ENCODE measurements at regions not wholly inside any gene's neighbourhood (a gene's known extent, or its start where the extent isn't known, plus 50 kb on each side); places are given as distances from the start of the nearest gene placed in this dataset.

DNA sequence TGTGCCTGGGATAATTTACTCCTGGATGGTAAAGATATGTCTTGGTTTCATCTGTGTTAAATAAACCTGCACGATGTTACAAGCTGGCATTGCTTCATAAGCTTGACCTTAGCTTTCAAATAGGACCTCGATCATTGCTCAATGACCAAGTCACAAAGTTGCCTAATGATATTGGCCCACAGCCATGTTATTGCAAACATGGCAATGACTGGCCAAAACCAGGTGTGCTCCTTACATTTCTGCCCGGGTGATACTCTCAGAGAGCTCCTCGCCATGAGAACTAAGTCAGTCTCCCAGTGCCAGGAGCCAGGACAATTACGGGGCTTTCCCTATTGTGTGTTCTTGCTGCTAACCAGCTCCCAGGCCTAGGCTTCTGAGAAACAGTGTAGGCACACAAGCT lies 72.5 kb upstream of the CYP1B1 start:
- no peaks in the 10 kb centered on the region for H3F3A ChIP-seq (ENCODE audit: low read depth)
- no peak overlapping the region for H3K4me2 ChIP-seq (ENCODE audit: low read depth, low read length, poor library complexity, severe bottlenecking)
- H3K9me2 ChIP-seq (replicated peaks; ENCODE audit: low read depth, low read length) = no peaks in the 10 kb centered on the region
- no peak overlapping the region for H3K9ac ChIP-seq (ENCODE audit: low read depth, low read length, poor library complexity, severe bottlenecking)
- H2AFZ ChIP-seq (ENCODE audit: low read length) = no peak overlapping the region
- TF ChIP-seq EZH2phosphoT487 (IDR thresholded peaks at IDR 0.05; ENCODE audit: borderline replicate concordance) = no peak
- TF ChIP-seq, protein P1, sequence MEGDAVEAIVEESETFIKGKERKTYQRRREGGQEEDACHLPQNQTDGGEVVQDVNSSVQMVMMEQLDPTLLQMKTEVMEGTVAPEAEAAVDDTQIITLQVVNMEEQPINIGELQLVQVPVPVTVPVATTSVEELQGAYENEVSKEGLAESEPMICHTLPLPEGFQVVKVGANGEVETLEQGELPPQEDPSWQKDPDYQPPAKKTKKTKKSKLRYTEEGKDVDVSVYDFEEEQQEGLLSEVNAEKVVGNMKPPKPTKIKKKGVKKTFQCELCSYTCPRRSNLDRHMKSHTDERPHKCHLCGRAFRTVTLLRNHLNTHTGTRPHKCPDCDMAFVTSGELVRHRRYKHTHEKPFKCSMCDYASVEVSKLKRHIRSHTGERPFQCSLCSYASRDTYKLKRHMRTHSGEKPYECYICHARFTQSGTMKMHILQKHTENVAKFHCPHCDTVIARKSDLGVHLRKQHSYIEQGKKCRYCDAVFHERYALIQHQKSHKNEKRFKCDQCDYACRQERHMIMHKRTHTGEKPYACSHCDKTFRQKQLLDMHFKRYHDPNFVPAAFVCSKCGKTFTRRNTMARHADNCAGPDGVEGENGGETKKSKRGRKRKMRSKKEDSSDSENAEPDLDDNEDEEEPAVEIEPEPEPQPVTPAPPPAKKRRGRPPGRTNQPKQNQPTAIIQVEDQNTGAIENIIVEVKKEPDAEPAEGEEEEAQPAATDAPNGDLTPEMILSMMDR (conservative IDR thresholded peaks at IDR 0.05; ENCODE audit: low read length) = no peak
- H3K79me2 ChIP-seq (ENCODE audit: insufficient read depth, low read length) = no peaks in the 10 kb centered on the region
- H3K4me1 ChIP-seq (ENCODE audit: insufficient read depth, low read length, poor library complexity, severe bottlenecking) = no peaks in the 10 kb centered on the region
- H4K20me1 ChIP-seq (ENCODE audit: insufficient read depth, low read length, poor library complexity, severe bottlenecking) = no peaks in the 10 kb centered on the region
- no peaks in the 10 kb centered on the region for H3K27me3 ChIP-seq (ENCODE audit: insufficient read depth, low read length, poor library complexity, severe bottlenecking)
- H3K4me3 ChIP-seq (ENCODE audit: low read length, poor library complexity, severe bottlenecking) = no peak overlapping the region
- no peaks in the 10 kb centered on the region; the same call in 1 of the 2 replicates for H3K9me3 ChIP-seq (ENCODE audit: insufficient read depth, low read depth, low read length)
- H3K36me3 ChIP-seq (ENCODE audit: insufficient read depth, low read length) = no peaks in the 10 kb centered on the region

DNA sequence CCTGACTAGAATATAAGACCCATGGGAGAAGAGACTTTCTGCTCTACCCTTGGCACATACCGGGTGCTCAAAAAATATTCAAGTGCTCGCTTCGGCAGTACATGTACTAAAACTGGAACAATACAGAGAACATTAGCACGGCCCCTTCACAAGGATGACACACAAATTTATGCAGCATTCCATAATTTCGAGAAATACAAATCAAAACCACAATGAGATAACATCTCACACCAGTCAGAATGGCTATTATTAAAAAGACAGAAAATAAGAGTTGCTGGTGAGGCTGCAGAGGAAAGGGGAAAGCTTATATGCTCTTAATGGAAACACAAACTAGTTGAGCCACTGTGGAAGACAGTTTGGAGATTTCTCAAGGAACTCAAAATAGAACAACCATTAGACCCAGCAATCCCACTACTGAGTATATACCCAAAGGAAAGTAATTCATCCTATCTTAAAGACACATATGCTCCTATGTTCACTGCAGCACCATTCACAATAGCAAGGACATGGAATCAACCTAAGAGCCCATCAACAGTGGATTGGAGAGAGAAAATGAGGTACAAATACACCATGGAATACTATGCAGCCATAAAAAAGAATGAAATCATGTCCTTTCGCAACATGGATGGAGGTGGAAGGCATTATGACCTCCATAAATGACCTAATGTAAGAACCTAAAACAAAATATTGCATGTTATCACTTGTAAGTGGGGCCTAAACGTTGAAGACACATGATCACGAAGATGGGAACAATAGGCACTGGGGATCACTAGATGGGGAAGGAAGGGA lies 71.6 kb upstream of the CYP1B1 start:
- no peaks in the 10 kb centered on the region for H3F3A ChIP-seq (ENCODE audit: low read depth)
- H3K27me3 ChIP-seq (ENCODE audit: insufficient read depth, low read length, poor library complexity, severe bottlenecking) = no peaks in the 10 kb centered on the region
- H4K20me1 ChIP-seq (ENCODE audit: insufficient read depth, low read length, poor library complexity, severe bottlenecking) = no peaks in the 10 kb centered on the region
- H3K4me2 ChIP-seq (ENCODE audit: low read depth, low read length, poor library complexity, severe bottlenecking) = no peak overlapping the region
- H3K4me3 ChIP-seq (ENCODE audit: low read length, poor library complexity, severe bottlenecking) = no peak overlapping the region
- no peak overlapping the region for H2AFZ ChIP-seq (ENCODE audit: low read length)
- H3K36me3 ChIP-seq (ENCODE audit: insufficient read depth, low read length) = no peaks in the 10 kb centered on the region
- H3K9me3 ChIP-seq (ENCODE audit: insufficient read depth, low read depth, low read length) = no peaks in the 10 kb centered on the region; the same call in 1 of the 2 replicates
- no peak overlapping the region for H3K9ac ChIP-seq (ENCODE audit: low read depth, low read length, poor library complexity, severe bottlenecking)
- no peaks in the 10 kb centered on the region for H3K4me1 ChIP-seq (ENCODE audit: insufficient read depth, low read length, poor library complexity, severe bottlenecking)
- TF ChIP-seq, protein P1 (conservative IDR thresholded peaks at IDR 0.05; ENCODE audit: low read length) = no peak
- no peak for TF ChIP-seq EZH2phosphoT487 (IDR thresholded peaks at IDR 0.05; ENCODE audit: borderline replicate concordance)
- no peaks in the 10 kb centered on the region for H3K9me2 ChIP-seq (replicated peaks; ENCODE audit: low read depth, low read length)
- no peaks in the 10 kb centered on the region for H3K79me2 ChIP-seq (ENCODE audit: insufficient read depth, low read length)

DNA sequence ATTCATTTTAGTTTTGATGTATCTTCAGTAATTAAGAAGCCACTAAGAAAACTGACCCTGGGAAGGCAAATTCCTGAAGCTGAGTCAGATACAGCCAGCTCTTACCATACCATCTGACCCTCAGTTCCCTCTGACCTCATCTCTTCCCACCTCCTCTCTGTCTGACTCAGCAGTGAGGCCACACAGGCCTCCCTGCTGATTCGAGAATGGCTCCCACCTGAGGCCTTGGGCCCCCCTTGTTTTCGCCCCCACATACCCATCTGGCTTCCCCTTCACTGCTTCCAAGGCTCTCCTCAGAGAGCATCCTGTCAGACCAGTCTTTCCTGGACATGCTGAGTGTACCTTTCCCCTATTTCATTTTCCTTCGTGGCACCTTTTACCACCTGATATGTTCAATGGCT lies 71.0 kb upstream of the CYP1B1 start:
- H3K36me3 ChIP-seq (ENCODE audit: insufficient read depth, low read length) = no peaks in the 10 kb centered on the region
- H3K79me2 ChIP-seq (ENCODE audit: insufficient read depth, low read length) = no peaks in the 10 kb centered on the region
- no peaks in the 10 kb centered on the region for H3F3A ChIP-seq (ENCODE audit: low read depth)
- H3K9ac ChIP-seq (ENCODE audit: low read depth, low read length, poor library complexity, severe bottlenecking) = no peak overlapping the region
- TF ChIP-seq, protein P1 (conservative IDR thresholded peaks at IDR 0.05; ENCODE audit: low read length) = no peak
- TF ChIP-seq EZH2phosphoT487 (IDR thresholded peaks at IDR 0.05; ENCODE audit: borderline replicate concordance) = no peak
- H3K9me3 ChIP-seq (ENCODE audit: insufficient read depth, low read depth, low read length) = no peaks in the 10 kb centered on the region; the same call in 1 of the 2 replicates
- no peaks in the 10 kb centered on the region for H3K27me3 ChIP-seq (ENCODE audit: insufficient read depth, low read length, poor library complexity, severe bottlenecking)
- H3K9me2 ChIP-seq (replicated peaks; ENCODE audit: low read depth, low read length) = no peaks in the 10 kb centered on the region
- H2AFZ ChIP-seq (ENCODE audit: low read length) = peak overlapping the region; percentile 31; the same call in 1 of the 2 replicates
- no peak overlapping the region for H3K4me3 ChIP-seq (ENCODE audit: low read length, poor library complexity, severe bottlenecking)
- H3K4me2 ChIP-seq (ENCODE audit: low read depth, low read length, poor library complexity, severe bottlenecking) = no peak overlapping the region
- H4K20me1 ChIP-seq (ENCODE audit: insufficient read depth, low read length, poor library complexity, severe bottlenecking) = no peaks in the 10 kb centered on the region
- H3K4me1 ChIP-seq (ENCODE audit: insufficient read depth, low read length, poor library complexity, severe bottlenecking) = no peaks in the 10 kb centered on the region

Measured in Loucy (cell line).